ENCODE measurements at regions not wholly inside any gene's neighbourhood (a gene's known extent, or its start where the extent isn't known, plus 50 kb on each side); places are given as distances from the start of the nearest gene placed in this dataset.

DNA sequence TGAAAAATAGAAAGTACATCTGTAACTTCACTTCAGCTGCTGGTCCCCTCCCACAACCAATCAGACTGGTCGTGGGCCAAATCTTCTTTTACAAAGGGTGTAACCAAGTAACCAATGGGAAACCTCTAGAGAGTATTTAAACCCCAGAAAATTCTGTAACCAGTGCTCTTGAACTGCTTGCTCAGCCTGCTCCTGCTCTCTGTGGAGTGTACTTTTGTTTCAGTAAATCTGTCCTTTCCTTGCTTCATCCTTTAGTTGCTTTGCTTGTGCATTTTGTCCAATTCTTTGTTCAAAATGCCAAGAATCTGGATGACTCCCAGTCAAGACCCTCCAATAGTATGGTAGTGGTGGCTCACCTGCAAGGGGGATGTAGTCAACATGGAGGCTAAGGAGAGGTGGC lies 489.1 kb downstream of the FUT8 start:
- no peak for DNase-seq
- 17 to 23% methylated on average over 1 of the region's 1 CpG for WGBS, 2 donors
- intact Hi-C loops (cut with DNase I): no loop called here
- no peak overlapping the region for H3K27ac ChIP-seq
- TF ChIP-seq POLR2A (IDR thresholded peaks at IDR 0.05): no peak
- no peaks in the 10 kb centered on the region for H3K27me3 ChIP-seq
- no peaks in the 10 kb centered on the region for H3K9me3 ChIP-seq
- no peak overlapping the region for H3K4me3 ChIP-seq
- ATAC-seq: no peak
- H3K36me3 ChIP-seq (replicated peaks in 1 of 2; ENCODE audit: insufficient read depth in 1 of 2, low read depth in 2 of 2): no peaks in the 10 kb centered on the region
- no peaks in the 10 kb centered on the region for H3K4me1 ChIP-seq

DNA sequence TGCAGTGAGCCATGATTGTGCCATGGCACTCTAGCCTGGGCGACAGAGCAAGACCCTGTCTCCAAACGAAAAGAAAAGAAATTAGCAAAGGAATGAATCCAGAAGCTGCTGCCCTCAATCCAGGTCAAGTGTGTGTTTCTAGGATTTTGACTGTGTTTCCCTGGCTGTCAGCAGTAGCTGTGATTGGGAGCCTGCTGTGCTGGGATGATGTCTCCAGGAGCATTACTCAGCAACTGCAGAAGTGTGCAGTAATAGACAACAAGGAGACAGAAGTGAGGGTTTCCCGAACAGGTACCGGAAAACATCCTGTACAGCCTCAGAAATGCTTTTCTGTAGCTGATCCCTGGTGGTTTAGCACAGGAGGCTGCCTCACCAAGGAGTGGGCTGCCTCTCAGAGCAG lies 492.5 kb downstream of the FUT8 start:
- intact Hi-C loops (cut with DNase I): no loop called here
- 63 to 68% methylated on average over 4 of the region's 4 CpGs for WGBS, 2 donors

DNA sequence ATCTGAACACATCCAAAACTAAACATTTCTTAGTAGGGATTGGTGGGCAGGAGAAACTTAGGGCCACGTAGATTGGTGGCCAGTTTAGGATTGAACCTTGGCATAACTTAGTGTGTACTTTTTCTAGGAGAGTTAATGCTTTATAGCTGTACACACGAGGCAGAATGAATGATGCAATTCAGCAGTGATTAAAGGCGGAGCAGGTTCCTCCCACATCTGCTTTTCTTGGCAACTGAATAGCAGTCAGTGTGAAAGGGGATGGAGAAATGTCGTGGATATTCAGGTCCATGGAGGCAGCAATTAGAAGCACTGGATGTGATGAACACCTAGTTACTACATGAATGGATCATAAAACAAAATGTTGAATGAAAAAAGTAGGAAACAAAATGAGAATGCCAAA lies 493.8 kb downstream of the FUT8 start:
- TF ChIP-seq, protein P1, sequence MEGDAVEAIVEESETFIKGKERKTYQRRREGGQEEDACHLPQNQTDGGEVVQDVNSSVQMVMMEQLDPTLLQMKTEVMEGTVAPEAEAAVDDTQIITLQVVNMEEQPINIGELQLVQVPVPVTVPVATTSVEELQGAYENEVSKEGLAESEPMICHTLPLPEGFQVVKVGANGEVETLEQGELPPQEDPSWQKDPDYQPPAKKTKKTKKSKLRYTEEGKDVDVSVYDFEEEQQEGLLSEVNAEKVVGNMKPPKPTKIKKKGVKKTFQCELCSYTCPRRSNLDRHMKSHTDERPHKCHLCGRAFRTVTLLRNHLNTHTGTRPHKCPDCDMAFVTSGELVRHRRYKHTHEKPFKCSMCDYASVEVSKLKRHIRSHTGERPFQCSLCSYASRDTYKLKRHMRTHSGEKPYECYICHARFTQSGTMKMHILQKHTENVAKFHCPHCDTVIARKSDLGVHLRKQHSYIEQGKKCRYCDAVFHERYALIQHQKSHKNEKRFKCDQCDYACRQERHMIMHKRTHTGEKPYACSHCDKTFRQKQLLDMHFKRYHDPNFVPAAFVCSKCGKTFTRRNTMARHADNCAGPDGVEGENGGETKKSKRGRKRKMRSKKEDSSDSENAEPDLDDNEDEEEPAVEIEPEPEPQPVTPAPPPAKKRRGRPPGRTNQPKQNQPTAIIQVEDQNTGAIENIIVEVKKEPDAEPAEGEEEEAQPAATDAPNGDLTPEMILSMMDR (IDR thresholded peaks at IDR 0.05): no peak
- no peak for TF ChIP-seq POLR2A (IDR thresholded peaks at IDR 0.05)
- ATAC-seq: no peak

More for the DNA sequence above, 492.5 kb downstream of the FUT8 start:
- Histone ChIP-seq H3K9me3 (no peaks in the 10 kb centered on the region), H3K4me1 (no peaks in the 10 kb centered on the region), H3K27me3 (no peaks in the 10 kb centered on the region), H3K27ac (no peak overlapping the region), H3K4me3 (no peak overlapping the region), H3K36me3 (replicated peaks in 1 of 2; ENCODE audit: insufficient read depth in 1 of 2, low read depth in 2 of 2) (no peaks in the 10 kb centered on the region)
- TF ChIP-seq POLR2A (IDR thresholded peaks at IDR 0.05): no peak
- TF ChIP-seq, protein P1 (IDR thresholded peaks at IDR 0.05): no peak
- ATAC-seq (no peak), DNase-seq (no peak)

DNA sequence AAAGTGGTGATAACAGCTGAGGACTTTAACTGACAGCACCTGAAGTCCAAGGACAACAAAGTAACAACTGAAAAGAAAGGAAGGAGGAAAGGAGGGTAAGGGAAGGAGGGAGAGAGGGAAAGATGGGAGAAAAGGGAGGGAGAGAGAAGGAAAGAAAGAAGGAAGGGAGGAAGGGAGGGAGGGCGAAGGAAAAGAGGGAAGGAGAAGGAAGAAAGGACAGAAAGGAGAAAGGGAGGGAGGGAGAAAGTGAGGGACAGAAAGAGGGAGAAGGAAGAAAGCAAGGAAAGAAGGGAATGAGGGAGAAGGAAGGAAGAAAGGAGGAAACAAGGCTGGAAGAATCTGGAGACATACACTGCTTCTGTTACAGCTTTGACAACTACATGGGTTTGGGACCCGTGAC lies 494.4 kb downstream of the FUT8 start:
- ATAC-seq (no peak), DNase-seq (no peak)
- Histone ChIP-seq H3K27me3 (no peaks in the 10 kb centered on the region), H3K27ac (no peak overlapping the region), H3K36me3 (replicated peaks in 1 of 2; ENCODE audit: insufficient read depth in 1 of 2, low read depth in 2 of 2) (no peaks in the 10 kb centered on the region), H3K9me3 (no peaks in the 10 kb centered on the region), H3K4me3 (no peak overlapping the region), H3K4me1 (no peaks in the 10 kb centered on the region)
- no peak for TF ChIP-seq POLR2A (IDR thresholded peaks at IDR 0.05)
- TF ChIP-seq, protein P1 (IDR thresholded peaks at IDR 0.05): no peak
- 82 to 85% methylated on average over 2 of the region's 2 CpGs for WGBS, 2 donors
- intact Hi-C loops (cut with DNase I): no loop called here

More for the DNA sequence above, 493.8 kb downstream of the FUT8 start:
- Histone ChIP-seq H3K27me3 (no peaks in the 10 kb centered on the region), H3K4me3 (no peak overlapping the region), H3K27ac (no peak overlapping the region), H3K36me3 (replicated peaks in 1 of 2; ENCODE audit: insufficient read depth in 1 of 2, low read depth in 2 of 2) (no peaks in the 10 kb centered on the region), H3K4me1 (no peaks in the 10 kb centered on the region), H3K9me3 (no peaks in the 10 kb centered on the region)
- DNase-seq: no peak
- 59 to 70% methylated on average over 4 of the region's 4 CpGs for WGBS, 2 donors
- intact Hi-C loops (cut with DNase I): no loop called here

DNA sequence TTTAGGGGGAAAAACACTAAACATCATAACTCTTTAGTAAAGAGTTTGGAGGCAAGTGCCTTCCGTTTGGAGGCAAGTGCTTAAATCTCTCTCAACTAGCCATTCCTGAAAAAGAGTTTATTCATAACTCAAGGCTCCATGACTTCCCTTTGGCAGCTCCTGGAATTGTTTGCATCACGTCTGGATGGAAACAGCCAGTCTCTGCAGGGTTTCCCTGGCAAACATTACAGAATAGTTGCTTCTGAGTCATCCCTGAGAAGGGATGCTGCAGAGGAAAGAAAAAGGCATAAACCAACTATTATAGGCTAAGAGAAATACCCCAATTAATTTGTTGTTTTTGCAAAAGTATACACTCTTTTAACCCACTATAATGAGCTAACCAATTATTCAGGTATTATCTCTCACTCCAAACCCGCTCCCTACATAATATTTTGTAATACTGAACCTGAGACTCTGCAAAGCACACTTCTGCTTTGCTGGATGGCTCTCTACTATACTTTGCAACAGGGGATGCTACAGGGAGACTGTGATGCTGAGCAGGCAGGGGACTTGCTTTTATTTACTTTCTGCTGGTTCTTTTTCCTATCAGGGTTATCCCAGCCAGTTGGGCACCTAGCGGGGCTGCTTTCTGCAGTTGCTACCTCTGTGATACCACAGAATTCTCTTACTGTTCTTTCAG lies 497.7 kb downstream of the FUT8 start:
- ATAC-seq: no peak
- WGBS, 2 donors: 60 to 66% methylated on average over 4 of the region's 4 CpGs
- TF ChIP-seq, protein P1 (IDR thresholded peaks at IDR 0.05): no peak
- no peak for TF ChIP-seq POLR2A (IDR thresholded peaks at IDR 0.05)
- no peak for DNase-seq
- Histone ChIP-seq H3K36me3 (replicated peaks in 1 of 2; ENCODE audit: insufficient read depth in 1 of 2, low read depth in 2 of 2) (no peaks in the 10 kb centered on the region), H3K4me3 (no peak overlapping the region), H3K4me1 (no peaks in the 10 kb centered on the region), H3K27me3 (no peaks in the 10 kb centered on the region), H3K27ac (no peak overlapping the region), H3K9me3 (no peaks in the 10 kb centered on the region)
- intact Hi-C loops (cut with DNase I): no loop called here

Data from body of pancreas (tissue), 4 donors.